Mesendoderm (in vitro differentiated cells): ENCODE measurements at regions not wholly inside any gene's neighbourhood (a gene's known extent, or its start where the extent isn't known, plus 50 kb on each side); places are given as distances from the start of the nearest gene placed in this dataset.

Source experiments
- DNase-seq: peaks from one replicate; pipeline ENCODE4 v3.0.0; 2013
- H2AK5ac ChIP-seq: 2 replicates; pipeline ENCODE4 v1.6.1; 2013; ENCODE audit warnings: low read length, inconsistent platforms
- H2BK120ac ChIP-seq: 2 replicates; pipeline ENCODE4 v1.6.1; 2013; ENCODE audit warnings: low read depth, mild to moderate bottlenecking, low read length, moderate library complexity, mixed read lengths
- H2BK15ac ChIP-seq: replicated peaks from 2 replicates; pipeline ENCODE4 v1.6.1; 2013; ENCODE audit warnings: low read depth, mild to moderate bottlenecking, moderate library complexity
- H2BK5ac ChIP-seq: 2 replicates; pipeline ENCODE4 v1.6.1; 2013; ENCODE audit warnings: low read length, inconsistent platforms
- H3K18ac ChIP-seq: 2 replicates; pipeline ENCODE4 v1.6.1; 2013; ENCODE audit warnings: mild to moderate bottlenecking, low read length, mixed read lengths
- H3K23ac ChIP-seq: one replicate; pipeline ENCODE4 v1.6.1; 2013; ENCODE audit warnings: low read length
- H3K27ac ChIP-seq: 2 replicates; pipeline ENCODE4 v1.5.1; 2013; ENCODE audit warnings: low read depth, mild to moderate bottlenecking, inconsistent platforms, low read length, moderate library complexity
- H3K27me3 ChIP-seq: 2 replicates; pipeline ENCODE4 v1.6.1; 2013; ENCODE audit warnings: low read length, control low read depth, mild to moderate bottlenecking, inconsistent platforms; ENCODE audit not compliant: insufficient read depth, poor library complexity
- H3K36me3 ChIP-seq: 2 replicates; pipeline ENCODE4 v1.6.1; 2013; ENCODE audit warnings: low read length, inconsistent platforms; ENCODE audit not compliant: control insufficient read depth, insufficient read depth
- H3K4ac ChIP-seq: one replicate; pipeline ENCODE4 v1.6.1; 2013; ENCODE audit warnings: low read depth, mild to moderate bottlenecking, low read length, moderate library complexity
- H3K4me1 ChIP-seq: 2 replicates; pipeline ENCODE4 v1.6.1; 2013; ENCODE audit warnings: low read depth, low read length, inconsistent platforms; ENCODE audit not compliant: control insufficient read depth
- H3K4me2 ChIP-seq: 2 replicates; pipeline ENCODE4 v1.6.1; 2013; ENCODE audit warnings: low read length
- H3K4me3 ChIP-seq: 2 replicates; pipeline ENCODE4 v1.5.1; 2013; ENCODE audit warnings: mild to moderate bottlenecking, low read length
- H3K56ac ChIP-seq: one replicate; pipeline ENCODE4 v1.6.1; 2013; ENCODE audit warnings: low read length
- H3K79me1 ChIP-seq: 2 replicates; pipeline ENCODE4 v1.6.1; 2013; ENCODE audit warnings: low read length, inconsistent platforms
- H3K79me2 ChIP-seq: 2 replicates; pipeline ENCODE4 v1.6.1; 2013; ENCODE audit warnings: mild to moderate bottlenecking, low read length; ENCODE audit not compliant: control insufficient read depth, insufficient read depth
- H3K9ac ChIP-seq: 2 replicates; pipeline ENCODE4 v1.6.1; 2013; ENCODE audit warnings: low read length, inconsistent platforms
- H4K5ac ChIP-seq: one replicate; pipeline ENCODE4 v1.6.1; 2013; ENCODE audit warnings: low read length
- H4K8ac ChIP-seq: one replicate; pipeline ENCODE4 v1.6.1; 2013; ENCODE audit warnings: low read depth, mild to moderate bottlenecking, control low read depth, low read length, moderate library complexity
- WGBS: extraction: QIAGEN DNeasy Blood & Tissue Kit; methylation state at CpG from one replicate; pipeline ENCODE4 v1.1.7; 2013; ENCODE audit warnings: low lambda C conversion rate, missing lambda C conversion rate; ENCODE audit not compliant: insufficient coverage; ENCODE audit errors: extremely low coverage; 5-methylcytosine and 5-hydroxymethylcytosine counted together

DNA sequence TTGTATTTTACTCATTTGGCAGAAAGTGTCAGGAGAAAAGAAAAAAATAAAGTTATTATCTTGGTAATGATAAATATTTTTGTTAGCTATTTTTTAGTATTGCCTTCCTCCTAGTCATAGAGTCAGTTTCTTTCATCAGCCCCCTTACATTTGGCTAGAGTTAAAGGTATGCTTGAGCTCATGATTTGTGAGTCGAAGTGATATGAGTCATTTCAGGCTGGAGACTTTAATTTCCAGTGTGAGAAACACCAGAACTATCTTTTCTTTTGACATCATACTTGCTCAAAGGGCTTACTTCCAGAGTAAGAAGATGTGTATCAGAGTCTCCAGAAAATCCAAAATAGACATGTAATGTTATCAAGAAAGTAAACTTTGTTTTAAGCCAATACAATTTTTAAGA is 746.7 kb upstream of the TYRP1 start:
- Histone ChIP-seq H3K4me1 (no peaks in the 10 kb centered on the region), H3K18ac (no peak overlapping the region), H3K27me3 (no peaks in the 10 kb centered on the region), H2BK15ac (no peak overlapping the region), H4K5ac (no peak overlapping the region), H3K23ac (no peak overlapping the region), H3K4me2 (no peak overlapping the region), H2AK5ac (no peak overlapping the region), H3K79me2 (no peaks in the 10 kb centered on the region), H4K8ac (no peak overlapping the region), H2BK120ac (no peak overlapping the region), H2BK5ac (no peak overlapping the region), H3K27ac (no peak overlapping the region), H3K79me1 (no peaks in the 10 kb centered on the region), H3K36me3 (no peaks in the 10 kb centered on the region), H3K56ac (no peak overlapping the region), H3K4me3 (no peak overlapping the region), H3K4ac (no peak overlapping the region), H3K9ac (no peak overlapping the region)
- no CpG with 5 or more reads among the region's 1 CpG for WGBS
- DNase-seq, result no peak

DNA sequence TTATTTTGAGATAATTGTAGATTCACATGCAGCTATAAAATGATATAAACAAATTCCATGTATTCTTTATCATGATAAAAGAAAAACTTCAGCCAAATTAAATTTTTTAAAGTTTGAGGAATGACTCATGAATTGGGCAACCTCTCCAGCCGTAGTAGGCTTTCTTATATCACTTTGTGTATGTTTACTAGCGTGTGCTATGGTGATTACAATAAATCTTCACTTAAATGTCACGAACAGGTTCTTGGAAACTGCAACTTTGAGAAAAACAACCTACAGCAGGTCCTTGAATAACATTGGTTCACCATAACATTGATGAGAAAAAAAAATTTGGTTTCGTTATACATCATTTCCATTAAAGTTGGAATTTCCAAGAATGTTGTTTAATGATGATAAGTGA is 730.9 kb upstream of the TYRP1 start:
- Histone ChIP-seq H3K27me3 (no peaks in the 10 kb centered on the region), H3K4me3 (no peak overlapping the region), H2BK15ac (no peak overlapping the region), H4K5ac (no peak overlapping the region), H3K79me2 (no peaks in the 10 kb centered on the region), H3K4ac (no peak overlapping the region), H3K56ac (no peak overlapping the region), H3K9ac (no peak overlapping the region), H3K79me1 (no peaks in the 10 kb centered on the region), H3K36me3 (no peaks in the 10 kb centered on the region), H4K8ac (no peak overlapping the region), H2BK120ac (no peak overlapping the region), H3K4me2 (no peak overlapping the region), H3K23ac (no peak overlapping the region), H3K18ac (no peak overlapping the region), H2AK5ac (no peak overlapping the region), H3K4me1 (no peaks in the 10 kb centered on the region), H2BK5ac (no peak overlapping the region), H3K27ac (no peak overlapping the region)
- no peak for DNase-seq
- WGBS, result no CpG with 5 or more reads among the region's 4 CpGs

DNA sequence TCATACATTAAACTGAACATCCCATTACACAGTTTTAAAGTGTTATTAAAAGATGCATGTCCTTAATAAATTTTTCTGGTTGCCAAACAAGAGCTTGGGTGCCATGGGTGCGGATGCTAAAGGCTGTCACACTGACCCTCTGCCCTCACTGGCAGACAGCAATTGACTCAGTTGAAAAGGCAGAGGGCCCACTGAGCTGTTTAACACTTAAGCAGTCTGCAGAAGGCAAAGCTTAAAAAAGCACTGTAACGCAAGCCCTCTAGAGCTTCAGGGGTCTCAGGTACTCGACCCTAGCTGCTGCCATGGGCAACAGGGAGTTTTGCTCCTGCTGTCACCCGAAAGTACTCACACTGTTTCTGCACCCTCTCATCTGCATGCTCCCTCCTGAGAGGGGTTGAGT is 726.4 kb upstream of the TYRP1 start:
- Histone ChIP-seq H2AK5ac (no peak overlapping the region), H3K4me2 (no peak overlapping the region), H2BK15ac (no peak overlapping the region), H4K5ac (no peak overlapping the region), H3K9ac (no peak overlapping the region), H3K56ac (no peak overlapping the region), H3K79me2 (no peaks in the 10 kb centered on the region), H3K23ac (no peak overlapping the region), H3K27ac (no peak overlapping the region), H3K4me1 (no peaks in the 10 kb centered on the region), H2BK5ac (no peak overlapping the region), H4K8ac (no peak overlapping the region), H3K4ac (no peak overlapping the region), H3K79me1 (no peaks in the 10 kb centered on the region), H3K27me3 (no peaks in the 10 kb centered on the region), H2BK120ac (no peak overlapping the region), H3K36me3 (no peaks in the 10 kb centered on the region), H3K18ac (no peak overlapping the region), H3K4me3 (no peak overlapping the region)
- WGBS, result no CpG with 5 or more reads among the region's 4 CpGs
- DNase-seq, result no peak

DNA sequence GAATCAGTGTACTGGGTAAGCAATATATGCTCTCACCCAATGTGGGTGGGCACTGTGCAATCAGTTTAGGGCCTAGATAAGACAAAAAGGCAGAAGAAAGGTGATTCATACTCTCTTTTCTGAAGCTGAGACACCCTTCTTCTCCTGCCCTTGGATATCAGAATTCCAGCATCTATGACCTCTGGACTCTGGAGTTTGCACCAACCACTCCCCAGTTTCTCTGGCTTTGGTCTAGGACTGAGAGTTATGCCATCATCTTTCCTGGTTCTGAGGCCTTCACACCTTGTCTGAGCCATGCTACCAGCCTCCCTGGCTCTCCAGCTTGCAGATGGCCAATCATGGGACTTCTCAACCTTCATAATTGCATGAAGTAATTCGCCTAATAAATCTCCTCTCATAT is 724.6 kb upstream of the TYRP1 start:
- Histone ChIP-seq H3K18ac (no peak overlapping the region), H3K79me2 (no peaks in the 10 kb centered on the region), H2AK5ac (no peak overlapping the region), H3K4me2 (no peak overlapping the region), H4K8ac (no peak overlapping the region), H3K36me3 (no peaks in the 10 kb centered on the region), H3K23ac (no peak overlapping the region), H4K5ac (no peak overlapping the region), H3K56ac (no peak overlapping the region), H2BK120ac (no peak overlapping the region), H3K4me1 (no peaks in the 10 kb centered on the region), H2BK5ac (no peak overlapping the region), H3K27ac (no peak overlapping the region), H3K79me1 (no peaks in the 10 kb centered on the region), H3K27me3 (no peaks in the 10 kb centered on the region), H3K4me3 (no peak overlapping the region), H3K9ac (no peak overlapping the region), H2BK15ac (no peak overlapping the region), H3K4ac (no peak overlapping the region)
- WGBS, result 100% methylated on average over 1 of the region's 1 CpG
- no peak for DNase-seq

DNA sequence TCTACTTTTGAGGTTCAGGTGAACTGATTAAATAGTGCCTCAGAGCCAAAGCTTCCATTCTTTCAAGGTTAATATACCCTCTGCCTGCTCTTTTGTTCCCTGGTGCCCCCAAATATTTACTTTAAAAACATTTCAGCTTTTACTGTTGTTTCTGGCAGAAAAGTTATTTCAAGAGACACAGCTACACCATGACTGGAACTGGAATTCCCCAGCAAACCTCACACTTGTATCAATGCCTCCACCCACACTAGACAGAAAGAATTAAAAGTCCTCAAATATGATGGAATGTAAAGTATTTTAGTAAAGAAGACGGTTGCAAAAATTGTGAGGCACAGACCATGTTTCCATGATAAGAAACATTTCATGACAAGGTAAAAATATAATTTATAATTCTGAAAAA is 720.2 kb upstream of the TYRP1 start:
- Histone ChIP-seq H3K79me1 (no peaks in the 10 kb centered on the region), H3K4ac (no peak overlapping the region), H3K18ac (no peak overlapping the region), H3K4me3 (no peak overlapping the region), H2BK5ac (no peak overlapping the region), H3K4me2 (no peak overlapping the region), H3K9ac (no peak overlapping the region), H4K5ac (no peak overlapping the region), H3K79me2 (no peaks in the 10 kb centered on the region), H3K27ac (no peak overlapping the region), H3K36me3 (no peaks in the 10 kb centered on the region), H2AK5ac (no peak overlapping the region), H3K23ac (no peak overlapping the region), H3K56ac (no peak overlapping the region), H2BK120ac (no peak overlapping the region), H3K27me3 (no peaks in the 10 kb centered on the region), H4K8ac (no peak overlapping the region), H2BK15ac (no peak overlapping the region), H3K4me1 (no peaks in the 10 kb centered on the region)
- WGBS, result no CpG with 5 or more reads among the region's 1 CpG
- no peak for DNase-seq

DNA sequence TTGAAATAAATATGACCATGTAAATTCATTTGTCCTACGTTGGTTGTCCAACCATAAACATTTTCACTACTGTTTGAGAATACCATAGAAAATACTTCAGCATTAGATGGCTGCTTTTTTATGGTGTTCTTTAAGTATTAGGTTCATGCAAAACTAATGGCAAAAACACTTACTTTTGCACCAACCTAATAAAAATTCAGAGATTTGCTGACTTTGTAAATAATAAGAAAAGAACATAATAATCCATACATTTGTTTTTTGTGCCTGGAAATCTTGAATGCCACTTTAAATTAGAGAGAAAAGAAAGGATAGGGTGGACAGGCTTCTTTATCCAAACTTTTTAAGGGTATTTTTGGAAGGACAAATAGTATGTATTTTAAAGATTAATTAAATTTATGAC is 719.7 kb upstream of the TYRP1 start:
- H4K5ac ChIP-seq, result no peak overlapping the region
- no peaks in the 10 kb centered on the region for H3K79me1 ChIP-seq
- no peak overlapping the region for H3K18ac ChIP-seq
- H3K27me3 ChIP-seq, result no peaks in the 10 kb centered on the region
- H3K79me2 ChIP-seq, result no peaks in the 10 kb centered on the region
- H3K4me3 ChIP-seq, result no peak overlapping the region
- no peak overlapping the region for H2AK5ac ChIP-seq
- no peak overlapping the region for H3K27ac ChIP-seq
- H3K36me3 ChIP-seq, result no peaks in the 10 kb centered on the region
- no peak overlapping the region for H3K4ac ChIP-seq
- H3K23ac ChIP-seq, result no peak overlapping the region
- H2BK120ac ChIP-seq, result no peak overlapping the region
- H3K56ac ChIP-seq, result no peak overlapping the region
- H3K4me1 ChIP-seq, result no peaks in the 10 kb centered on the region
- H3K9ac ChIP-seq, result no peak overlapping the region
- no peak overlapping the region for H2BK5ac ChIP-seq
- H3K4me2 ChIP-seq, result no peak overlapping the region
- no CpG with 5 or more reads among the region's 1 CpG for WGBS
- H2BK15ac ChIP-seq, result no peak overlapping the region
- no peak for DNase-seq
- no peak overlapping the region for H4K8ac ChIP-seq
